Adipocyte (in vitro differentiated cells): ENCODE measurements at regions not wholly inside any gene's neighbourhood (a gene's known extent, or its start where the extent isn't known, plus 50 kb on each side); places are given as distances from the start of the nearest gene placed in this dataset.

ENCODE experiments used
- DNase-seq: peaks from one replicate; pipeline ENCODE4 v3.0.0-alpha.2; 2015; ENCODE audit warnings: low read depth
- H3K27me3 ChIP-seq: replicated peaks from 2 replicates; pipeline ENCODE4 v1.7.0; 2013; ENCODE audit warnings: mild to moderate bottlenecking, low read length, moderate library complexity; ENCODE audit not compliant: control insufficient read depth, insufficient read depth
- H3K36me3 ChIP-seq: 2 replicates; pipeline ENCODE4 v1.7.0; 2013; ENCODE audit warnings: low read length, mild to moderate bottlenecking, moderate library complexity; ENCODE audit not compliant: control insufficient read depth, insufficient read depth, severe bottlenecking
- H3K4me1 ChIP-seq: 2 replicates; pipeline ENCODE4 v1.7.0; 2013; ENCODE audit warnings: mild to moderate bottlenecking, low read length, moderate library complexity; ENCODE audit not compliant: control insufficient read depth, insufficient read depth
- H3K4me3 ChIP-seq: 2 replicates; pipeline ENCODE4 v1.7.0; 2013; ENCODE audit warnings: mild to moderate bottlenecking, low read length, moderate library complexity
- H3K9ac ChIP-seq: 2 replicates; pipeline ENCODE4 v1.7.0; 2013; ENCODE audit warnings: mild to moderate bottlenecking, low read length, moderate library complexity
- H3K9me3 ChIP-seq: 2 replicates; pipeline ENCODE4 v1.7.0; 2013; ENCODE audit warnings: mild to moderate bottlenecking, low read length, moderate library complexity; ENCODE audit not compliant: control insufficient read depth

GRCh38 chr4:153976954-153977353 is 188.1 kb upstream of the SFRP2 start:
- Histone ChIP-seq H3K36me3 (no peaks in the 10 kb centered on the region), H3K27me3 (no peaks in the 10 kb centered on the region), H3K9me3 (peaks cover 19% of the 10 kb centered on the region), H3K4me1 (peaks cover 8% of the 10 kb centered on the region), H3K9ac (peak overlapping the region; percentile 15), H3K4me3 (no peak overlapping the region)
- peak; percentile 45 for DNase-seq

GRCh38 chr4:153974452-153974851 is 185.6 kb upstream of the SFRP2 start:
- Histone ChIP-seq H3K36me3 (no peaks in the 10 kb centered on the region), H3K27me3 (no peaks in the 10 kb centered on the region), H3K9me3 (peaks cover 19% of the 10 kb centered on the region), H3K9ac (no peak overlapping the region), H3K4me3 (no peak overlapping the region), H3K4me1 (peaks cover 26% of the 10 kb centered on the region)
- DNase-seq: no peak

GRCh38 chr4:153973942-153974341 is 185.1 kb upstream of the SFRP2 start:
- Histone ChIP-seq H3K9me3 (peaks cover 19% of the 10 kb centered on the region), H3K4me3 (no peak overlapping the region), H3K4me1 (peaks cover 31% of the 10 kb centered on the region), H3K27me3 (no peaks in the 10 kb centered on the region), H3K36me3 (no peaks in the 10 kb centered on the region), H3K9ac (no peak overlapping the region)
- DNase-seq: no peak

DNA sequence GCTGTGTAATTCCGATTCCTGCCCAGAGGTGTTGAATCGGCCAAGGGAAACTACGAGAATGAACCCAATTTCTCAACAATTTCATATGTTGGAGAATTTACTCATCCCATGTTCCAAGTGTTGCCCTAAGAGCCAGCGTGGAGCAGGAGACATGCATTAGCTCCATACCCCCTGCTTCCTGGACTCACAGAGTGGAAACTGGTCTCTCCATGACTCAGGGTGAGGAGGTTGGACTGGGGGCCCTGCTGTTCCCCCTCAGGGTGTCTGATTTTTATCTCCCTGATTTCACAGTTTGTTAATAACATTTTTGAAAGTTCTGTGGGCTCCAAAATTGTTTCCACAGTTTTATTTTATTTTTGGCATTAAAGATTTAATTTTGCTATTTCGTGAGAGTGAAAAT is 183.0 kb upstream of the SFRP2 start:
- Histone ChIP-seq H3K4me1 (peaks cover 42% of the 10 kb centered on the region), H3K9ac (no peak overlapping the region), H3K9me3 (peaks cover 19% of the 10 kb centered on the region), H3K36me3 (no peaks in the 10 kb centered on the region), H3K4me3 (no peak overlapping the region), H3K27me3 (no peaks in the 10 kb centered on the region)
- no peak for DNase-seq

DNA sequence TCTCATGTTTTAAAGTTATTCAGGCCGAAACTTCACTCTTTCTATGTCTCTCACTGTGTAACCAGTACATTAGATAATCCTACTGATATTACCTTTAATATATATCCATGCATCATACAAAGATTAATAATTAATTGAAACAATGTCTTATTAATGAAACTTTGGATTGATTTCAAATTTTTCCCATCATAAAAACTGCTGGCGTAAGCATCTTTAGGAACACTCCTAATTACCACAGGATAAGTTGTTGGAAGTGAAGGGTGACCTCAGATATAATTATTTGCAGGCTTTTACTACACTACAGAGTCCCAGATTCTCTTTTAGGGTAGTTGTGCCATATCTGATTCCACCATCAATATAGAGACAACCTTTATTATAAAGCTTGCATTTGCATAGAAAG is 181.3 kb upstream of the SFRP2 start:
- Histone ChIP-seq H3K4me1 (peaks cover 46% of the 10 kb centered on the region), H3K9me3 (peaks cover 12% of the 10 kb centered on the region), H3K9ac (no peak overlapping the region), H3K27me3 (no peaks in the 10 kb centered on the region), H3K36me3 (no peaks in the 10 kb centered on the region), H3K4me3 (no peak overlapping the region)
- DNase-seq: no peak

DNA sequence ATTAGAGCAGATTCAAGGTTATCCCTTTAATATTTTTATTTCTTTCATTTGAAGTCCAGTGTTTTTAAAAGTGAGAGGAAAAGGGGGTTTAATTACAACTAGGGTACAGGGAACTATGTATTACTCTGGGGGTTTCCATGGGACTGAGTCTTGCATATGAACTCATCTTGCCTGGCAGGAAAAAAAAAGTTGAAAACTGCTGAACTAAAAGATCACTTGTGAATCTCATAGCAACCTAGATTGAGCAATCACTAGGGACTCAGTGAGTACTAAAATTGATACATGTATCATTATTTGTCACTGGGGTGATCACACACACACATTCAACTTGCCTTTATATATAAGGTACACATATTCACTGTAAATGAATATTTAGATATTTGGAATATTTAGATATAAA is 180.7 kb upstream of the SFRP2 start:
- Histone ChIP-seq H3K4me3 (no peak overlapping the region), H3K9ac (no peak overlapping the region), H3K27me3 (no peaks in the 10 kb centered on the region), H3K4me1 (peaks cover 46% of the 10 kb centered on the region), H3K36me3 (no peaks in the 10 kb centered on the region), H3K9me3 (peaks cover 7% of the 10 kb centered on the region)
- peak; percentile 20 for DNase-seq

DNA sequence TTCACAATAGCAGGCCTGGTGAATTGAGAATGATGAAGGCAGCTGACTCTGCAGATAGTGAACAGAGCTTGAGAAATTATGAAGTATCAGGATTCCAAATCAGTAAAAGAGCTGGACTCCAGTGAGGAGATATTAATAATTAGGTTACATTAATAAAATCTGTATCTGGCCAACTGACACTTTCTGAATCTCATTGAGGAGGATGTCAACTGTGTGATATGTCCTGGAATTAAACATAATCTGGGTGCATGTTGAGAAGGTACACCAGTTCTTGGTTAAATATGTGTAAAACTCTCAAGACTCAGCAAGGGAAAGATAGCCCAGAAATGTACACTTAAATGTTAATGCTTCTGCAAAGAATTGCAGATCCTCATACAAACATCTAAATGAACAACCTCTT is 177.8 kb upstream of the SFRP2 start:
- no peak overlapping the region for H3K9ac ChIP-seq
- no peak overlapping the region for H3K4me3 ChIP-seq
- no peak for DNase-seq

GRCh38 chr4:153963216-153963615 is 174.3 kb upstream of the SFRP2 start:
- no peak overlapping the region for H3K4me3 ChIP-seq
- H3K4me1 ChIP-seq: peaks cover 25% of the 10 kb centered on the region
- no peaks in the 10 kb centered on the region for H3K9me3 ChIP-seq
- H3K9ac ChIP-seq: no peak overlapping the region
- no peaks in the 10 kb centered on the region for H3K36me3 ChIP-seq
- DNase-seq: no peak
- H3K27me3 ChIP-seq: no peaks in the 10 kb centered on the region

More for the DNA sequence above, 177.8 kb upstream of the SFRP2 start:
- Histone ChIP-seq H3K36me3 (no peaks in the 10 kb centered on the region), H3K4me1 (peaks cover 54% of the 10 kb centered on the region), H3K27me3 (no peaks in the 10 kb centered on the region), H3K9me3 (no peaks in the 10 kb centered on the region)

- H3K4me1 ChIP-seq: peaks cover 20% of the 10 kb centered on the region
- DNase-seq: no peak
- H3K27me3 ChIP-seq: no peaks in the 10 kb centered on the region
- H3K9ac ChIP-seq: no peak overlapping the region
- no peak overlapping the region for H3K4me3 ChIP-seq
- no peaks in the 10 kb centered on the region for H3K36me3 ChIP-seq
- H3K9me3 ChIP-seq: no peaks in the 10 kb centered on the region
Observed at GRCh38 chr4:153962311-153963039, 173.6 kb upstream of the SFRP2 start.

DNA sequence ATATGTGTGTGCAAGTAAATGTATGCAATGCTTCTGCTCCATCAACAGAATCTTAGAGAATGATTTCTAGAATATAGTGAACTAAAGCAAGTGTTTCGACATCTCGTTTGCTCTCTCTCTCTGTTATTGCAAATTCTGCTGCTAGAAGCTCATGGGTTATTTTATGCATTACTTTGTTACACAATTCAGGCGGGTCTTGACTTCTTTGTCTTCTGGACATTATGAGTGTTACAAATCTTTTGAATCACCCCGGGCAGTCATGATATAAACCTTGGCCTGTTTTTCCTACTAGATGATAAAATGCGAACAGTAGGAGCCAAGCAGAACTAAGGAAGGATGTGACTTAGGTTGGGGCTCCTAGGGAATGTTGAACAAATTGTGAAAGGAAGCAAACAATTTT is 166.4 kb upstream of the SFRP2 start:
- Histone ChIP-seq H3K9ac (no peak overlapping the region), H3K36me3 (no peaks in the 10 kb centered on the region), H3K9me3 (no peaks in the 10 kb centered on the region), H3K4me3 (no peak overlapping the region), H3K27me3 (no peaks in the 10 kb centered on the region), H3K4me1 (peaks cover 7% of the 10 kb centered on the region)
- DNase-seq: peak; percentile 57

DNA sequence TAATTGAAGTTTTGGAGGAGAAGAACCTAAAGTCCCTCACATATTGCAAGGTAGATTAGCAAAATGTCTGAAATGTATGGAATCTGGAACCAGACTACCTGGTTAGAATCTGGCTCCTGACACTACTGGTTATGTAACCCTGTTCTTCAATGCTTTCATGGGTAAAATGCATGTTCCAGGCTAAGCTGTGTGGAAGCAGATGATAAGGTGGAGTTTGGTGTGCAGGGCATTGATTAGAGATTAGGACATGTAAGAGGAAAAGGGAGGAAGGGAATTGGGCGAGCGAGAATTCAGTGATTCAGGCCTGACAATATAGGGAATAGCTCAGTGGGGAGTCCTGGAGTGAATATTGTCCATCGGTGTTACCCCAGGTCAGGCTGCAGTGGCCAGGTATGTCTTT is 165.8 kb upstream of the SFRP2 start:
- Histone ChIP-seq H3K27me3 (no peaks in the 10 kb centered on the region), H3K4me3 (no peak overlapping the region), H3K9ac (no peak overlapping the region), H3K9me3 (no peaks in the 10 kb centered on the region), H3K4me1 (peaks cover 7% of the 10 kb centered on the region), H3K36me3 (no peaks in the 10 kb centered on the region)
- no peak for DNase-seq
